H1 (cell line): ENCODE measurements at regions not wholly inside any gene's neighbourhood (a gene's known extent, or its start where the extent isn't known, plus 50 kb on each side); places are given as distances from the start of the nearest gene placed in this dataset.

Experiments used
- CTCF ChIA-PET: fragments of 300-600 bp; sonication (Branson Sonifier 250); formaldehyde crosslinking; loops from one replicate; lab custom pipeline; 2021; ENCODE audit not compliant: partially characterized antibody; lab: Charles Lee
- POLR2A ChIA-PET: fragments of 300-600 bp; sonication (Branson Sonifier 250); formaldehyde crosslinking; loops from one replicate; lab custom pipeline; 2021; ENCODE audit warnings: inconsistent platforms; ENCODE audit not compliant: partially characterized antibody; lab: Charles Lee
- DNase-seq, 2 experiments: peaks; one replicate each; pipeline versions ENCODE4 v3.0.0 to v3.0.0-alpha.2; 2010 to 2022; ENCODE audit warnings: low spot score in 2 of 2, low read depth in 1 of 2, mixed read lengths in 1 of 2
- FAIRE-seq: peaks from 2 replicates; lab custom pipeline; 2011; peaks lifted over from hg19 to GRCh38; lab: Jason Lieb, UNC
- H2AFZ ChIP-seq: 2 replicates; pipeline ENCODE4 v1.8.1; 2012; ENCODE audit warnings: low read length, inconsistent platforms
- H2AK5ac ChIP-seq: 2 replicates; pipeline ENCODE4 v1.6.1; 2013; ENCODE audit warnings: low read depth, low read length
- H2BK120ac ChIP-seq: replicated peaks from 2 replicates; pipeline ENCODE3; 2013; ENCODE audit warnings: low read depth, low read length, inconsistent platforms
- H2BK12ac ChIP-seq: 2 replicates; pipeline ENCODE4 v1.6.1; 2013; ENCODE audit warnings: low read depth, low read length
- H2BK15ac ChIP-seq: 2 replicates; pipeline ENCODE4 v1.6.1; 2013; ENCODE audit warnings: low read length
- H2BK20ac ChIP-seq: 2 replicates; pipeline ENCODE4 v1.6.1; 2013; ENCODE audit warnings: low read length
- H2BK5ac ChIP-seq: 2 replicates; pipeline ENCODE4 v1.6.1; 2013; ENCODE audit warnings: low read depth, low read length
- H3K14ac ChIP-seq: 2 replicates; pipeline ENCODE4 v1.6.1; 2013; ENCODE audit warnings: inconsistent platforms; ENCODE audit not compliant: insufficient read length
- H3K18ac ChIP-seq: 2 replicates; pipeline ENCODE4 v1.6.1; 2013; ENCODE audit warnings: low read length; ENCODE audit errors: extremely low read depth
- H3K23ac ChIP-seq: 2 replicates; pipeline ENCODE4 v1.6.1; 2013; ENCODE audit warnings: inconsistent platforms; ENCODE audit not compliant: insufficient read length
- H3K23me2 ChIP-seq: 2 replicates; pipeline ENCODE4 v1.6.1; 2013; ENCODE audit warnings: low read depth, low read length
- H3K27ac ChIP-seq: 2 replicates; pipeline ENCODE4 v1.6.1; 2011; ENCODE audit warnings: low read depth, low read length, inconsistent platforms
- H3K27me3 ChIP-seq, 4 experiments: replicated peaks in 1 of 4; 1 replicate in 1 of 4; 2 replicates in 3 of 4; pipeline versions ENCODE4 v1.6.1 to v1.8.1; 2011 to 2013; ENCODE audit warnings: low read length in 3 of 4, mild to moderate bottlenecking in 3 of 4, inconsistent platforms in 2 of 4, mixed read lengths in 2 of 4, moderate library complexity in 1 of 4; ENCODE audit not compliant: control insufficient read depth in 3 of 4, insufficient read depth in 3 of 4; ENCODE audit errors: extremely low read depth in 1 of 4
- H3K36me3 ChIP-seq, 4 experiments: 2 replicates each; pipeline versions ENCODE4 v1.6.1 to v1.8.1; 2011 to 2013; ENCODE audit warnings: mild to moderate bottlenecking in 4 of 4, low read length in 3 of 4, moderate library complexity in 2 of 4, control low read depth in 1 of 4, inconsistent platforms in 1 of 4; ENCODE audit not compliant: insufficient read depth in 4 of 4, control insufficient read depth in 2 of 4
- H3K4ac ChIP-seq: replicated peaks from 2 replicates; pipeline ENCODE3; 2013; ENCODE audit warnings: low read length, low read depth, mixed read lengths, inconsistent platforms; ENCODE audit not compliant: insufficient read length
- H3K4me1 ChIP-seq, 4 experiments: replicated peaks in 1 of 4; 1 replicate in 1 of 4; 2 replicates in 3 of 4; pipeline versions ENCODE4 v1.6.1 to v1.8.1; 2011 to 2013; ENCODE audit warnings: low read length in 3 of 4, inconsistent platforms in 2 of 4, mixed read lengths in 1 of 4; ENCODE audit not compliant: insufficient read depth in 4 of 4, control insufficient read depth in 3 of 4
- H3K4me2 ChIP-seq, 2 experiments: 2 replicates each; pipeline versions ENCODE4 v1.6.1 to v1.8.1; 2011 to 2013; ENCODE audit warnings: low read depth in 2 of 2, low read length in 2 of 2, control low read depth in 1 of 2, inconsistent platforms in 1 of 2, mild to moderate bottlenecking in 1 of 2; ENCODE audit not compliant: insufficient read depth in 1 of 2
- H3K4me3 ChIP-seq, 4 experiments: fragments of 200-600, 300-600 bp in 1 of 4; sonication (generic), shearing (Covaris generic), sonication (Bioruptor Twin) in 1 of 4; 2 replicates each; pipeline versions ENCODE4 v1.5.1 to v1.8.1; 2011 to 2016; ENCODE audit warnings: low read length in 4 of 4, low read depth in 3 of 4, control low read depth in 2 of 4, inconsistent platforms in 2 of 4, mild to moderate bottlenecking in 2 of 4, mixed read lengths in 1 of 4, moderate library complexity in 1 of 4; ENCODE audit not compliant: insufficient read depth in 2 of 4; ENCODE audit errors: extremely low read depth in 1 of 4
- H3K56ac ChIP-seq: replicated peaks from 2 replicates; pipeline ENCODE3; 2013; ENCODE audit warnings: low read depth, mild to moderate bottlenecking, mixed read lengths, low read length, inconsistent platforms; ENCODE audit not compliant: insufficient read length
- H3K79me1 ChIP-seq: 2 replicates; pipeline ENCODE4 v1.6.1; 2013; ENCODE audit warnings: low read depth, low read length, control low read depth
- H3K79me2 ChIP-seq, 2 experiments: 2 replicates each; pipeline versions ENCODE4 v1.6.1 to v1.8.1; 2012 to 2013; ENCODE audit warnings: low read length in 2 of 2, mild to moderate bottlenecking in 2 of 2, inconsistent platforms in 1 of 2; ENCODE audit not compliant: insufficient read depth in 2 of 2, control insufficient read depth in 1 of 2
- H3K9ac ChIP-seq, 4 experiments: replicated peaks in 1 of 4; 1 replicate in 1 of 4; 2 replicates in 3 of 4; pipeline versions ENCODE4 v1.6.1 to v1.8.1; 2011 to 2013; ENCODE audit warnings: low read depth in 3 of 4, low read length in 3 of 4, control low read depth in 2 of 4, mild to moderate bottlenecking in 2 of 4, moderate library complexity in 2 of 4, inconsistent platforms in 1 of 4; ENCODE audit errors: extremely low read depth in 1 of 4
- H3K9me3 ChIP-seq, 2 experiments: 2 replicates each; pipeline versions ENCODE4 v1.6.1 to v1.8.1; 2012 to 2013; ENCODE audit warnings: mild to moderate bottlenecking in 2 of 2, moderate library complexity in 2 of 2, control low read depth in 1 of 2, inconsistent platforms in 1 of 2, low read depth in 1 of 2, low read length in 1 of 2, mixed read lengths in 1 of 2; ENCODE audit not compliant: insufficient read depth in 2 of 2
- H4K20me1 ChIP-seq, 2 experiments: replicated peaks in 1 of 2; 2 replicates each; pipeline versions ENCODE3 to v1.8.1; 2011 to 2013; ENCODE audit warnings: inconsistent platforms in 2 of 2, low read length in 2 of 2, mild to moderate bottlenecking in 1 of 2; ENCODE audit not compliant: insufficient read depth in 2 of 2, control insufficient read depth in 1 of 2
- H4K5ac ChIP-seq: 2 replicates; pipeline ENCODE4 v1.6.1; 2013; ENCODE audit warnings: low read length, low read depth, mixed read lengths, inconsistent platforms; ENCODE audit not compliant: insufficient read length
- H4K8ac ChIP-seq: 2 replicates; pipeline ENCODE4 v1.8.0; 2013; ENCODE audit warnings: mild to moderate bottlenecking, moderate library complexity, low read length, inconsistent platforms; ENCODE audit not compliant: insufficient read depth; ENCODE audit errors: extremely low read depth
- H4K91ac ChIP-seq: replicated peaks from 2 replicates; pipeline ENCODE3; 2013; ENCODE audit warnings: low read length, mixed read lengths, inconsistent platforms; ENCODE audit not compliant: insufficient read length
- ASH2L ChIP-seq: fragments of 200-600, 300-600 bp; sonication (generic); IDR thresholded peaks from one replicate; pipeline ENCODE4 v1.7.1; 2017; ENCODE audit warnings: low read length
- BACH1 ChIP-seq: IDR thresholded peaks from 2 replicates; pipeline ENCODE4 v1.6.1; 2012; ENCODE audit warnings: low read length, improper control_type of control experiment
- BRCA1 ChIP-seq: IDR thresholded peaks from 2 replicates; pipeline ENCODE4 v1.6.1; 2012; ENCODE audit warnings: low read depth, low read length, improper control_type of control experiment
- CBX5 ChIP-seq: fragments of 300-800, 300-1000 bp; sonication (generic); IDR thresholded peaks from 2 replicates; pipeline ENCODE4 v1.7.1; 2016; ENCODE audit warnings: antibody characterized with exemption, low read length, low read depth
- CBX8 ChIP-seq: fragments of 300-800, 300-1000 bp; sonication (generic); IDR thresholded peaks from 2 replicates; pipeline ENCODE4 v1.7.1; 2016; ENCODE audit warnings: low read depth, low read length, borderline replicate concordance
- EGR1 ChIP-seq: IDR thresholded peaks from 2 replicates; pipeline ENCODE4 v1.6.1; 2011; ENCODE audit warnings: low read depth, low read length, borderline replicate concordance
- GTF2F1 ChIP-seq: IDR thresholded peaks from 2 replicates; pipeline ENCODE4 v1.6.1; 2012; ENCODE audit warnings: low read depth, low read length, improper control_type of control experiment, borderline replicate concordance
- JUN ChIP-seq: IDR thresholded peaks from 2 replicates; pipeline ENCODE4 v1.6.1; 2011; ENCODE audit warnings: low read depth, mild to moderate bottlenecking, improper control_type of control experiment, low read length
- NANOG ChIP-seq: IDR thresholded peaks from 2 replicates; pipeline ENCODE4 v1.6.1; 2011; ENCODE audit warnings: low read length, low read depth, mild to moderate bottlenecking, inconsistent platforms; ENCODE audit not compliant: insufficient read depth, poor library complexity, severe bottlenecking
- NRF1 ChIP-seq: IDR thresholded peaks from 2 replicates; pipeline ENCODE4 v1.6.1; 2011; ENCODE audit warnings: mild to moderate bottlenecking, low read depth, low read length, improper control_type of control experiment
- RAD21 ChIP-seq, 2 experiments: IDR thresholded peaks in 1 of 2; conservative IDR thresholded peaks in 1 of 2; 2 replicates each; pipeline ENCODE4 v1.6.1; 2011; ENCODE audit warnings: low read depth in 2 of 2, low read length in 2 of 2, improper control_type of control experiment in 1 of 2, inconsistent platforms in 1 of 2, mild to moderate bottlenecking in 1 of 2, moderate library complexity in 1 of 2
- SAP30 ChIP-seq: fragments of 300-600 bp; sonication (generic); IDR thresholded peaks from 2 replicates; pipeline ENCODE4 v1.7.1; 2012; ENCODE audit warnings: low read length, moderate library complexity, mild to moderate bottlenecking, inconsistent platforms; ENCODE audit not compliant: insufficient read depth, insufficient replicate concordance
- SIRT6 ChIP-seq: IDR thresholded peaks from one replicate; pipeline ENCODE4 v1.7.1; 2012; ENCODE audit warnings: low read length, inconsistent platforms
- SIX5 ChIP-seq: IDR thresholded peaks from 2 replicates; pipeline ENCODE4 v1.6.1; 2011; ENCODE audit warnings: mild to moderate bottlenecking, low read depth, low read length
- SUZ12 ChIP-seq: fragments of 200-600 bp; sonication (generic); IDR thresholded peaks from 2 replicates; pipeline ENCODE4 v1.6.1; 2012; ENCODE audit warnings: mild to moderate bottlenecking, inconsistent platforms, low read length, moderate library complexity, mixed read lengths
- TCF12 ChIP-seq: IDR thresholded peaks from 2 replicates; pipeline ENCODE4 v1.6.1; 2011; ENCODE audit warnings: low read depth, mild to moderate bottlenecking, low read length
- WGBS, 2 experiments: shearing (Covaris generic) in 1 of 2; methylation state at CpG; one replicate each; pipeline versions ENCODE4 v1.1.6 to v1.1.7; 2013 to 2015; ENCODE audit warnings: low lambda C conversion rate in 2 of 2, mixed read lengths in 2 of 2, inconsistent platforms in 1 of 2, low coverage in 1 of 2, missing lambda C conversion rate in 1 of 2; ENCODE audit not compliant: insufficient replicate concordance in 2 of 2, insufficient coverage in 1 of 2, insufficient read length in 1 of 2; ENCODE audit errors: extremely low coverage in 1 of 2, missing lambda C conversion rate in 1 of 2; 5-methylcytosine and 5-hydroxymethylcytosine counted together

DNA sequence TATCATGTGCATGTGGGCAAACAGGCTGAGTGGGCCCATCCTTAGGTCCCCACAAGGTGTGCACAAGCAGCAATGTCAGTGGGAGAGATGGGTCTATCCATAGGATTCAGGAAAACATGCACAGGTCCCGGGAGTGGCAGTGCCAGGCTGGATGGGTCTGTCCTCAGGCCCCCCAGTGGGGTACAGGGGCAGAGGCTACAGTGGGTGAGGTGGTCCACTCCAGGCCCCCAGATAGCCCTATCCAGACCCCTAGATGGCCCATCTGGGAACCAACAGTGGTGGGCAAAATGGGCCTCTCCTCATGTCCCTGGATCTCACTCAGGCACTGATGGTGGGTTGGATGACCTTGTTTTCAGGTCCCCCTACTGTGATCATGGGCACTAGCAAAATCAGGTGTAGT, 277.8 kb upstream of the SYT1 start:
- no peak overlapping the region for H3K18ac ChIP-seq
- H3K4me1 ChIP-seq: no peaks in the 10 kb centered on the region
- ChIA-PET POLR2A (no interaction called here), CTCF (no interaction called here)
- no peak overlapping the region for H2BK120ac ChIP-seq
- H4K20me1 ChIP-seq: no peaks in the 10 kb centered on the region
- H4K5ac ChIP-seq: no peak overlapping the region
- H2BK12ac ChIP-seq: no peak overlapping the region; the same call in 1 of the 2 replicates
- no peak overlapping the region for H2AK5ac ChIP-seq
- no peaks in the 10 kb centered on the region for H3K27me3 ChIP-seq
- H2AFZ ChIP-seq: no peak overlapping the region
- no peaks in the 10 kb centered on the region for H3K79me1 ChIP-seq
- no peaks in the 10 kb centered on the region for H3K9me3 ChIP-seq
- no peaks in the 10 kb centered on the region for H3K23me2 ChIP-seq
- H3K23ac ChIP-seq: no peak overlapping the region
- H2BK20ac ChIP-seq: no peak overlapping the region
- 83% methylated on average over 1 of the region's 1 CpG; no CpG with 5 or more reads in 1 of the 2 experiments for WGBS, 2 experiments
- H4K91ac ChIP-seq: no peak overlapping the region
- H3K56ac ChIP-seq: no peak overlapping the region
- no peak overlapping the region for H3K14ac ChIP-seq
- no peak overlapping the region for H2BK5ac ChIP-seq
- no peaks in the 10 kb centered on the region for H3K36me3 ChIP-seq
- no peak overlapping the region for H3K9ac ChIP-seq
- no peak overlapping the region for H4K8ac ChIP-seq
- no peak overlapping the region for H3K4me2 ChIP-seq
- no peak overlapping the region for H3K4ac ChIP-seq
- DNase-seq (no peak), FAIRE-seq (no peak)
- no peak overlapping the region for H3K27ac ChIP-seq
- no peak overlapping the region for H3K4me3 ChIP-seq
- no peaks in the 10 kb centered on the region for H3K79me2 ChIP-seq
- no peak overlapping the region for H2BK15ac ChIP-seq
- TF ChIP-seq SIRT6 (no peak), CBX5 (no peak), RAD21 (IDR thresholded peaks at IDR 0.05 in 1 of 2, conservative IDR thresholded peaks at IDR 0.05 in 1 of 2; ENCODE audit: low read depth in 2 of 2, low read length in 2 of 2) (no peak), NANOG (no peak), SAP30 (no peak), JUN (no peak), ASH2L (no peak), EGR1 (no peak), SIX5 (no peak), BACH1 (no peak), SUZ12 (no peak), CBX8 (no peak), BRCA1 (no peak), GTF2F1 (no peak), NRF1 (no peak), TCF12 (no peak)
